Mesothelial cell of epicardium (in vitro differentiated cells): ENCODE measurements at regions not wholly inside any gene's neighbourhood (a gene's known extent, or its start where the extent isn't known, plus 50 kb on each side); places are given as distances from the start of the nearest gene placed in this dataset.

ENCODE experiments used
- DNase-seq, 2 experiments: peaks; one replicate each; pipeline ENCODE4 v3.0.0; 2021; ENCODE audit warnings: low spot score in 2 of 2; ENCODE audit not compliant: unreplicated experiment in 2 of 2
- H3K27ac Mint-ChIP-seq: 2 replicates; pipeline ENCODE4 v1.8.0; 2021; ENCODE audit warnings: mixed read lengths
- H3K27me3 Mint-ChIP-seq: 2 replicates; pipeline ENCODE4 v1.8.0; 2021; ENCODE audit warnings: low read depth, mixed read lengths
- H3K36me3 Mint-ChIP-seq: 2 replicates; pipeline ENCODE4 v1.8.0; 2021; ENCODE audit warnings: mixed read lengths
- H3K4me1 Mint-ChIP-seq: 2 replicates; pipeline ENCODE4 v1.8.0; 2021; ENCODE audit warnings: mixed read lengths
- H3K4me3 Mint-ChIP-seq: 2 replicates; pipeline ENCODE4 v1.8.0; 2021; ENCODE audit warnings: mild to moderate bottlenecking, moderate library complexity, mixed read lengths
- H3K9me3 Mint-ChIP-seq: 2 replicates; pipeline ENCODE4 v1.8.0; 2021; ENCODE audit warnings: mixed read lengths
- TF ChIP-seq, protein P1 (sequence below): fragments of 200-600 bp; sonication (generic); IDR thresholded peaks from one replicate; pipeline ENCODE4 v1.5.0; 2021; ENCODE audit warnings: antibody characterized with exemption; ENCODE audit not compliant: unreplicated experiment

DNA sequence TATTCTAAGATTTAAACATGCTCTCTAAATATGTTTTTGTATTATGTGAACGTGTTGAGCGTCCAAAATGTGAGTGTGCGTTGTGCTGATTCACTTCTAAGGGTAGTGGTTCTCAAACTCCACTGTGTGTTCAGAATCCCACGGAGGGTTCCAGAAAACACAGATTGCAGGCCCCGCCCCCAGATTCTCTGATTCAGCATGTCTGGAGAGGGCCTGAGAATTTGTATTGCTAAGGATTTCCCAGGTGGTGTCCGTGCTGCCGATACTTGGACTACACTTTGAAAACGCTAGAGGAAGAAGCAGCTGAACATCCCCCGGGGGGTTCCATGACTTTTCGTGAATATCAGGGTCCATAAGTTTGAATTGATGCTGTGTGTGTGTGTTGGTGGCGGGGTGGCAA lies 1043.2 kb upstream of the WWC1 start:
- no peaks in the 10 kb centered on the region for H3K27me3 Mint-ChIP-seq
- peaks cover 18% of the 10 kb centered on the region for H3K4me1 Mint-ChIP-seq
- H3K9me3 Mint-ChIP-seq: no peaks in the 10 kb centered on the region
- no peak for DNase-seq
- H3K4me3 Mint-ChIP-seq: no peak overlapping the region
- H3K36me3 Mint-ChIP-seq: no peaks in the 10 kb centered on the region
- no peak overlapping the region for H3K27ac Mint-ChIP-seq
- TF ChIP-seq, protein P1, sequence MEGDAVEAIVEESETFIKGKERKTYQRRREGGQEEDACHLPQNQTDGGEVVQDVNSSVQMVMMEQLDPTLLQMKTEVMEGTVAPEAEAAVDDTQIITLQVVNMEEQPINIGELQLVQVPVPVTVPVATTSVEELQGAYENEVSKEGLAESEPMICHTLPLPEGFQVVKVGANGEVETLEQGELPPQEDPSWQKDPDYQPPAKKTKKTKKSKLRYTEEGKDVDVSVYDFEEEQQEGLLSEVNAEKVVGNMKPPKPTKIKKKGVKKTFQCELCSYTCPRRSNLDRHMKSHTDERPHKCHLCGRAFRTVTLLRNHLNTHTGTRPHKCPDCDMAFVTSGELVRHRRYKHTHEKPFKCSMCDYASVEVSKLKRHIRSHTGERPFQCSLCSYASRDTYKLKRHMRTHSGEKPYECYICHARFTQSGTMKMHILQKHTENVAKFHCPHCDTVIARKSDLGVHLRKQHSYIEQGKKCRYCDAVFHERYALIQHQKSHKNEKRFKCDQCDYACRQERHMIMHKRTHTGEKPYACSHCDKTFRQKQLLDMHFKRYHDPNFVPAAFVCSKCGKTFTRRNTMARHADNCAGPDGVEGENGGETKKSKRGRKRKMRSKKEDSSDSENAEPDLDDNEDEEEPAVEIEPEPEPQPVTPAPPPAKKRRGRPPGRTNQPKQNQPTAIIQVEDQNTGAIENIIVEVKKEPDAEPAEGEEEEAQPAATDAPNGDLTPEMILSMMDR: no peak

DNA sequence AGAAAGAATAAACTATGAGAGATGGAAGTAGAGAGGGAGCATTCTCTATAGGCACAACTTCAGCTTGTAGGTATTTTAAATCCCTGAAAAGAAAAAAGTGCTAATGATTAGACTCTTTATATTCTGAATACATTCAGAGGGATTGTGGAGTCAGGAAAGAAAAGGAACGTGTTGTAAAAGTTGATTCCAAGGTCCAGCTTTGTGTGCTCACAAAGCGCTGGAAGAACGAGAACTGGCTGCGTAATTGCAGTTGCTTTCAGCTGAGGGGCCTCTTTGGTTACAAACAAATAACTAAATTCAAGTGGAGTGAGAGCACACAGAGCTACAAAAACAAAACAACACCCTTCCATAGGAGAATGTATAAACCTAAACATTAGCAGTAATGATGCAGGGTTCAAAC lies 1040.4 kb upstream of the WWC1 start:
- peaks cover 4% of the 10 kb centered on the region for H3K4me1 Mint-ChIP-seq
- H3K27me3 Mint-ChIP-seq: no peaks in the 10 kb centered on the region
- no peak for DNase-seq
- no peaks in the 10 kb centered on the region for H3K9me3 Mint-ChIP-seq
- TF ChIP-seq, protein P1: no peak
- no peak overlapping the region for H3K4me3 Mint-ChIP-seq
- H3K36me3 Mint-ChIP-seq: no peaks in the 10 kb centered on the region
- no peak overlapping the region for H3K27ac Mint-ChIP-seq

DNA sequence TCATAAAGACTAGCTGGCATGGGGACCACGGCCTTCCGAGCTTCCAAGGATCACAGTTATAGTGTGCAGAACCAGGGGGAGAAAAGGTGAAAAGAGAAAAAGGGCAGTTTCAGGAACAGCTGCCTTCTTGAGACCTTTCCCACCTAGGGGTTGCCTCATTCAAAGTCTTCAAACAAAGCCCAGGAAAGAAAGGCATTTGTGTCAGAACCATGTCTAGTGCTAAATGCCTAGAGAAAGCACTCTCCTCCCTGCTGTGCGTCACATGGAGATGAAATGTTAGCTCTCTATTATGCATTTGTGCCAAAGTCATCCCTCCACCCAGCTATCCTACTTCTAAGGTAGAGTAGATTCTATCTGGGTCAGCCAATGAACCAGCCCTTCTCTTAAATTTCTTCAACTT lies 1037.3 kb upstream of the WWC1 start:
- H3K27me3 Mint-ChIP-seq: no peaks in the 10 kb centered on the region
- H3K4me1 Mint-ChIP-seq: peaks cover 3% of the 10 kb centered on the region
- H3K36me3 Mint-ChIP-seq: no peaks in the 10 kb centered on the region
- DNase-seq: no peak
- H3K27ac Mint-ChIP-seq: no peak overlapping the region
- TF ChIP-seq, protein P1: no peak
- no peak overlapping the region for H3K4me3 Mint-ChIP-seq
- H3K9me3 Mint-ChIP-seq: no peaks in the 10 kb centered on the region

DNA sequence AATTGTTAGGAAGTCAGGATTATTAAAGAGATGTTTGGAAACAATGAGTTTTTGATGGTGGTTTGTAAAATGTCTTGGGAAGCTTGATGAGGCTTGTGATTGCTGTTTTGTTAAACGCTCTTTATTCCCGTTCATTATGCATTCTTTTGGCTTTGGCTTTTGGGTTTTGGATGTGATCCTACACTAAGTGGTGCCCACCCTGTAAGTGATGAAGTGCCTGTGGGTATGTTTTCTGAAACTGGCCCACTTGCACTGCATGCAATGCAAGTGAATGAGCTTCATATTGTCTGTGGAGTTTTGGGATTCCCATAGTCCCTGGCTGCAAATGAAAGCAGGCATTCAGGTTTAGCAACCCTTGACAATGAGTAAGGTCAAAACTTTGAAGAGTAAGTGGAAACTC lies 1035.5 kb upstream of the WWC1 start:
- Mint-ChIP-seq H3K27me3 (peaks cover 2% of the 10 kb centered on the region), H3K36me3 (no peaks in the 10 kb centered on the region), H3K27ac (no peak overlapping the region), H3K4me1 (no peaks in the 10 kb centered on the region), H3K4me3 (no peak overlapping the region), H3K9me3 (no peaks in the 10 kb centered on the region)
- TF ChIP-seq, protein P1: no peak
- no peak for DNase-seq

DNA sequence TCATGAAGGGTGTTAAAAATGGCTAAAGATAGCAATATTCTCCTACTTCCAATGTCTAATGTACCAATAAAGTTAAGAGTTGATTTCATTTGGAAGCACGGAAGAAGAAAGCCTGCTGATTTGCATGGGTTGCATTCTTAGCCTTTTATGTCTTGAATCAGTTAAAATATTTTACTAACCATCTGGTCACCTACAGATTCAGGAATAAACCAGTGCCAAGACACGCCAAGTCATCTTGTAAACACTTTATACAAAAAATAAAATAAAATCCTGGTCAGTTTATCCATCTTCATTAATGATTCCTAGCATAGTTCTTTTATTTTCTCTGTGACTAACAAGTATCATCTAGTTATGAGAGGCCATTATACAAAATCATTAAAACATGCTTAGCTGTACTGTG lies 1031.6 kb upstream of the WWC1 start:
- H3K27me3 Mint-ChIP-seq: peaks cover 2% of the 10 kb centered on the region
- H3K4me3 Mint-ChIP-seq: no peak overlapping the region
- H3K4me1 Mint-ChIP-seq: no peaks in the 10 kb centered on the region
- no peak overlapping the region for H3K27ac Mint-ChIP-seq
- no peak for DNase-seq
- H3K9me3 Mint-ChIP-seq: peaks cover 6% of the 10 kb centered on the region
- H3K36me3 Mint-ChIP-seq: no peaks in the 10 kb centered on the region
- TF ChIP-seq, protein P1: no peak

DNA sequence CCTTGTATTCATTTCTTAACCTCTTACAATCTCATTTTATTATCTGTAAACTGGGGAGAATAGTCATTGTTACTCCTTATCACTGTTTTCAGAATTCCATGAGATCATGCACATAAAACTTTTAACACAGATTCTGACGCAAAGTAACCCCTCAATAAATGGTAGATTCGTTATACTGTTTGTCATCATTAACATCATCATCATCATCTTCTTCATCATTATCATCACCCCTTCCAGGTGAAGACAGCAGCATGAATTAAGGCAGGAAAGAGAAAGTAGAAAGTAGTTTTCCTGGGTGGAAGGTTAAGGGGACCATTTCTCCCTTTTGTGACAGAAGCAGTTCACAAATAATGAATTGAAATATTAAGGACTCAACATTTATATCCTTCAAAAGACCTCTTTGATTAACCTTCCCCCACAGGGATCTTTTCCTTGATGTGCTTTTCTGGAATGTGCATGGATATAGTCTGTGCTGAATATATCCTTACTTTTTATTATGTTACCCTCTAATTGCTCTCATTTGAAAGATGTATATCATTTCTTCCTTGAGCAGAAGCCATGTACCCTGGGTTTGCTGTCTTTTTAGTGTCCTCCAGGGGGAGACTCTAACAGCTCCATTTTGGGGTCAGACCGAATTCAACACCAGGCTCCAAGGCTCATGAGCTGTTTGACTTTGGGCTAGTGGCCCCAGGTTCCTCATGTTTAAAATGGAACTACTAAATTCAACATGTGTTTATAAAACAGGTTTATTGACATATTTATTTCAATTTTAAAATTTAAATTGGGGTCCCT lies 1029.9 kb upstream of the WWC1 start:
- H3K9me3 Mint-ChIP-seq: peaks cover 6% of the 10 kb centered on the region

More for the DNA sequence above, 1029.9 kb upstream of the WWC1 start:
- Mint-ChIP-seq H3K36me3 (no peaks in the 10 kb centered on the region), H3K4me3 (no peak overlapping the region), H3K4me1 (no peaks in the 10 kb centered on the region), H3K27me3 (peaks cover 2% of the 10 kb centered on the region), H3K27ac (no peak overlapping the region)
- no peak for DNase-seq
- TF ChIP-seq, protein P1: no peak
